Activated CD8-positive, alpha-beta memory T cell treated with anti-CD3 and anti-CD28 coated beads for 48 hours (primary cell): ENCODE measurements at regions not wholly inside any gene's neighbourhood (a gene's known extent, or its start where the extent isn't known, plus 50 kb on each side); places are given as distances from the start of the nearest gene placed in this dataset.
"Not testable (repeated sequence)": the region's sequence is repeated elsewhere in the genome, so short reads cannot be mapped to it uniquely, and the experiment has no call there.

Source experiments
- DNase-seq, 3 experiments: peaks; one replicate each; pipeline ENCODE4 v3.0.0-alpha.2; 2020; ENCODE audit warnings: low read depth in 2 of 3, low spot score in 2 of 3

GRCh38 chr4:177236886-177237285 is 72.8 kb upstream of the NEIL3 start:
- no peak for DNase-seq

- no peak for DNase-seq
Observed at GRCh38 chr4:177237291-177237690, 72.4 kb upstream of the NEIL3 start.

GRCh38 chr4:177239477-177239876 is 70.2 kb upstream of the NEIL3 start:
- no peak for DNase-seq

- no peak for DNase-seq
Observed at GRCh38 chr4:177239878-177240277, 69.8 kb upstream of the NEIL3 start.

- no peak for DNase-seq
Observed at GRCh38 chr4:177242651-177243286, 66.9 kb upstream of the NEIL3 start.

- DNase-seq = no peak
Observed at GRCh38 chr4:177246641-177247584, 62.8 kb upstream of the NEIL3 start.

GRCh38 chr4:177250056-177250696 is 59.5 kb upstream of the NEIL3 start:
- peak; percentile 26 to 46 (median 31) for DNase-seq

- no peak for DNase-seq
Observed at GRCh38 chr4:177251237-177251636, 58.4 kb upstream of the NEIL3 start.

GRCh38 chr4:177255359-177255758 is 54.3 kb upstream of the NEIL3 start:
- DNase-seq = no peak

GRCh38 chr4:177256950-177257349 is 52.7 kb upstream of the NEIL3 start:
- DNase-seq = no peak

- DNase-seq = not testable (repeated sequence)
Observed at GRCh38 chr4:177259466-177259865, 50.2 kb upstream of the NEIL3 start.
